ENCODE measurements at regions not wholly inside any gene's neighbourhood (a gene's known extent, or its start where the extent isn't known, plus 50 kb on each side); places are given as distances from the start of the nearest gene placed in this dataset.

- DNase-seq, result no peak
Observed at GRCh38 chr15:37165395-37165794, 65.0 kb upstream of the MEIS2 start.

- no peak for DNase-seq
Observed at GRCh38 chr15:37166402-37166801, 66.1 kb upstream of the MEIS2 start.

- DNase-seq, result no peak
Observed at GRCh38 chr15:37181339-37181738, 81.0 kb upstream of the MEIS2 start.

GRCh38 chr15:37199545-37199944 lies 99.2 kb upstream of the MEIS2 start:
- no peak for DNase-seq

- no peak for DNase-seq
Observed at GRCh38 chr15:37203050-37203449, 102.7 kb upstream of the MEIS2 start.

GRCh38 chr15:37204692-37205091 lies 104.3 kb upstream of the MEIS2 start:
- no peak for DNase-seq

- DNase-seq, result no peak
Observed at GRCh38 chr15:37206690-37207089, 106.3 kb upstream of the MEIS2 start.

- DNase-seq, result no peak
Observed at GRCh38 chr15:37208146-37209040, 108.0 kb upstream of the MEIS2 start.

GRCh38 chr15:37209041-37209363 lies 108.7 kb upstream of the MEIS2 start:
- DNase-seq, result no peak

GRCh38 chr15:37217567-37217966 lies 117.2 kb upstream of the MEIS2 start:
- DNase-seq, result no peak

- no peak for DNase-seq
Observed at GRCh38 chr15:37218351-37218916, 118.1 kb upstream of the MEIS2 start.

- DNase-seq, result no peak
Observed at GRCh38 chr15:37219211-37219701, 118.9 kb upstream of the MEIS2 start.

GRCh38 chr15:37220949-37221670 lies 120.8 kb upstream of the MEIS2 start:
- DNase-seq, result no peak

- DNase-seq, result no peak
Observed at GRCh38 chr15:37221671-37222145, 121.4 kb upstream of the MEIS2 start.

- DNase-seq, result no peak
Observed at GRCh38 chr15:37223089-37223488, 122.7 kb upstream of the MEIS2 start.

GRCh38 chr15:37229855-37230619 lies 129.7 kb upstream of the MEIS2 start:
- no peak for DNase-seq

GRCh38 chr15:37245358-37245757 lies 145.0 kb upstream of the MEIS2 start:
- DNase-seq, result no peak

GRCh38 chr15:37246065-37246464 lies 145.7 kb upstream of the MEIS2 start:
- DNase-seq, result no peak

- no peak for DNase-seq
Observed at GRCh38 chr15:37246856-37247255, 146.5 kb upstream of the MEIS2 start.

GRCh38 chr15:37249249-37249648 lies 148.9 kb upstream of the MEIS2 start:
- DNase-seq, result no peak

GRCh38 chr15:37252530-37252929 lies 152.2 kb upstream of the MEIS2 start:
- DNase-seq, result no peak

GRCh38 chr15:37253877-37254276 lies 153.5 kb upstream of the MEIS2 start:
- DNase-seq, result no peak

GRCh38 chr15:37260255-37260654 lies 159.9 kb upstream of the MEIS2 start:
- no peak for DNase-seq

Data from activated CD4-positive, alpha-beta T cell treated with anti-CD3 and anti-CD28 coated beads, Interleukin-2, amount 50 U/mL, for 16 hours (primary cell).